Activated naive CD8-positive, alpha-beta T cell (primary cell): ENCODE measurements at regions not wholly inside any gene's neighbourhood (a gene's known extent, or its start where the extent isn't known, plus 50 kb on each side); places are given as distances from the start of the nearest gene placed in this dataset.
"Not testable (repeated sequence)": the region's sequence is repeated elsewhere in the genome, so short reads cannot be mapped to it uniquely, and the experiment has no call there.

Experiments
- H3K27ac Mint-ChIP-seq: one replicate; pipeline ENCODE4 v1.8.0; 2021; ENCODE audit warnings: mixed read lengths
- H3K27me3 Mint-ChIP-seq: one replicate; pipeline ENCODE4 v1.8.0; 2021; ENCODE audit warnings: mixed read lengths
- H3K36me3 Mint-ChIP-seq: one replicate; pipeline ENCODE4 v1.8.0; 2021; ENCODE audit warnings: mixed read lengths
- H3K4me1 Mint-ChIP-seq: one replicate; pipeline ENCODE4 v1.8.0; 2021; ENCODE audit warnings: low read depth, mixed read lengths
- H3K4me3 Mint-ChIP-seq: one replicate; pipeline ENCODE4 v1.8.0; 2021; ENCODE audit warnings: mild to moderate bottlenecking, mixed read lengths
- H3K9me3 Mint-ChIP-seq: one replicate; pipeline ENCODE4 v1.8.0; 2021; ENCODE audit warnings: low read depth, mixed read lengths

GRCh38 chr19:21668072-21668773, 99.2 kb downstream of the ZNF100 start:
- not testable (repeated sequence) for H3K4me1 Mint-ChIP-seq

GRCh38 chr19:21655540-21656126, 111.7 kb downstream of the ZNF100 start:
- Mint-ChIP-seq H3K4me3 (no peak overlapping the region), H3K9me3 (peaks cover 15% of the 10 kb centered on the region), H3K36me3 (peaks cover 26% of the 10 kb centered on the region), H3K27ac (no peak overlapping the region), H3K27me3 (no peaks in the 10 kb centered on the region), H3K4me1 (no peaks in the 10 kb centered on the region)

More at GRCh38 chr19:21668072-21668773, 99.2 kb downstream of the ZNF100 start:
- not testable (repeated sequence) for H3K27ac Mint-ChIP-seq, H3K4me3 Mint-ChIP-seq, H3K36me3 Mint-ChIP-seq, H3K27me3 Mint-ChIP-seq, H3K9me3 Mint-ChIP-seq

DNA sequence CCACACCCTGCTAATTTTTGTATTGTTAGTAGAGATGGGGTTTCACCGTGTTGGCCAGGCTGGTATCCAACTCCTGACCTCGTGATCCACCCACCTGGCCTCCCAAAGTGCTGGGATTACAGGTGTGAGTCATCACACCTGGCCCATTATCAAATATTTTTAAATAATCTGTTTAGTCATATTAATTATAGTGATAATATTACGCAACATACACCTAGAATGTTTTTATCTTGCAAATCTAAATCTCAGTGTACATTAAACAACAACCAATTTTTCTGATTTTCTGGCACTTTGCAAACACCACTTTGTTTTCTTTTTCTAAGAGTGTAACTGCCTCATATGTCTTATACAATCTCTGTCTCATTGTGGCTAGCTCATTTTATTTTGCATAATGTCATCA, 115.9 kb downstream of the ZNF100 start:
- H3K4me1 Mint-ChIP-seq, H3K27me3 Mint-ChIP-seq, H3K27ac Mint-ChIP-seq, H3K4me3 Mint-ChIP-seq: not testable (repeated sequence)
- H3K36me3 Mint-ChIP-seq = peaks cover 31% of the 10 kb centered on the region
- H3K9me3 Mint-ChIP-seq = peaks cover 22% of the 10 kb centered on the region

GRCh38 chr19:21638776-21639175, 128.6 kb downstream of the ZNF100 start:
- H3K4me1 Mint-ChIP-seq = no peaks in the 10 kb centered on the region
- no peak overlapping the region for H3K4me3 Mint-ChIP-seq
- no peak overlapping the region for H3K27ac Mint-ChIP-seq
- peaks cover 4% of the 10 kb centered on the region for H3K36me3 Mint-ChIP-seq
- H3K9me3 Mint-ChIP-seq = no peaks in the 10 kb centered on the region
- no peaks in the 10 kb centered on the region for H3K27me3 Mint-ChIP-seq

DNA sequence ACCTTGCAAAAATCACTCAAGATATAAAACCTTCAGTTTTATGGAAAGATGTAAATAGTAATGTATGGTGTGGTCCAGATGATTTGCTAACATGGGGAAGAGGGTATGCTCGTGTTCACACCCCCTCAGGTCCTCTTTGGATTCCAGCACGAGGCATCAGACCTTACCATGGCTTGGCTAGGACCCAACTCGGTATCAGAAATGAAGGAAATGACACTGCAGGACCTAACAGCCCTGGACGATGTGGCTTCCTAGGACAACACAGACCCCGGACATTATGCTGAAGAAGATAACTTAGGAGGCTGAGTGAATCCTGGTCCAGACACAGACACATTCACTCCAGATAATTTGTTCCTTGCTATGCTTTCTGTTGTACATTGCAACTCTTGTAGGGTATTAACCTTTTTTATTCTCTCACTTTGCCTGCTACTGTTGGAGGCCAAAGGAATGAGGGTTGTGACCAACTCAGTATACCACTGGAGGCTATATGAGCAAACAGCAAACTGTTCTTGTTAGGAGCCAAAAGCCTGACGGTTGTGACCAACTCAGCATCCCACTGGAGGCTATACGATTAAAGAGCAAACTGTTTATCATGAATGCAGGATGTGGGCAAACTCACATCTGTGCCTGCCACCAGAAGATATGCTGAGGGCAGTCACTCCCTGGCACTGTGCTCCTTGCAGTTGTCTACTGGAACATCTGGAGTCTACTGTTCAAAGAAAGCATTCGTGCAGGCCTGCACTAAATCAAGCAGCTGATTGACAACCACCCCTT, 121.7 kb downstream of the ZNF429 start:
- no peaks in the 10 kb centered on the region for H3K9me3 Mint-ChIP-seq

DNA sequence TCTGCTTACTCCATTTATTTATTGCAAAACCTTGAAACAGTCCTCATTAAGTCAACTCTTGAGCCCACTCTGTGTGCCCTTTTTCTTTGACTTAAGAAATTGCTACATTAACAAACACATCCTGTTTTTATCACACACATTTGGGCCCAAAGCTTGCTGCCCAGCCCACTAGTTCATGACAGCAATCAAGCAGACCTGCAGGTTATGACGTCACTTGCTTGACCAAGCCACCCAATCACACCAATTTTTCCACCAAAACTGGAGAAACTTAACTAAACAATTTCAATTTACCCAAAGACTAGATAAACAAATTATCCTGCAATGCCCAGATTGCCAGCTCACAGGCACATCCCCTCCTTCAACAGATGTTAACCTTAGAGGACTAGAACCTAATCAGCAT, 120.7 kb downstream of the ZNF429 start:
- no peaks in the 10 kb centered on the region for H3K27me3 Mint-ChIP-seq
- no peaks in the 10 kb centered on the region for H3K9me3 Mint-ChIP-seq
- H3K4me1 Mint-ChIP-seq = peaks cover 12% of the 10 kb centered on the region
- H3K4me3 Mint-ChIP-seq = no peak overlapping the region
- no peak overlapping the region for H3K27ac Mint-ChIP-seq
- H3K36me3 Mint-ChIP-seq = peaks cover 4% of the 10 kb centered on the region

More for the DNA sequence above, 121.7 kb downstream of the ZNF429 start:
- no peaks in the 10 kb centered on the region for H3K27me3 Mint-ChIP-seq
- H3K36me3 Mint-ChIP-seq = peaks cover 4% of the 10 kb centered on the region
- H3K4me3 Mint-ChIP-seq = no peak overlapping the region
- H3K27ac Mint-ChIP-seq = no peak overlapping the region
- peaks cover 12% of the 10 kb centered on the region for H3K4me1 Mint-ChIP-seq

DNA sequence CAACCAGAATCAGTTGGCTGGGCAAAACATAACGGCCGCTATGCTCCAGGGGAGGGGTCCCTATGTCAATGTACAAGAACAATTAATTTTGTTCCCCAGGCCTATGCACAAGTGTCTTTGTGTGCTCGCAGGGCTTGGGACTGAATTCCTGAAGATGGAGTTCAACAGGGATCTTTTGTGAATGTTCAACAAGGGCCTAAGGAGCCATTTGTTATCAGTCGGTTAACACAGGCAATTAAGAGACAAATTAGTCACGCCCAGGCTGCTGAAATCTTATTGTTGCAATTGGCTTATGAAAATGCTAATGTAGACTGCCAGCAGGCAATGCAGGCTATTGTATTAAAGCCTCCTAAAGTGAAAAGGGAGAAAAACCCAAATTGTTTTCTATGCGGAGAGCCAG, 117.5 kb downstream of the ZNF429 start:
- Mint-ChIP-seq H3K4me3 (no peak overlapping the region), H3K9me3 (no peaks in the 10 kb centered on the region), H3K27ac (no peak overlapping the region), H3K36me3 (no peaks in the 10 kb centered on the region), H3K27me3 (no peaks in the 10 kb centered on the region), H3K4me1 (peaks cover 12% of the 10 kb centered on the region)

DNA sequence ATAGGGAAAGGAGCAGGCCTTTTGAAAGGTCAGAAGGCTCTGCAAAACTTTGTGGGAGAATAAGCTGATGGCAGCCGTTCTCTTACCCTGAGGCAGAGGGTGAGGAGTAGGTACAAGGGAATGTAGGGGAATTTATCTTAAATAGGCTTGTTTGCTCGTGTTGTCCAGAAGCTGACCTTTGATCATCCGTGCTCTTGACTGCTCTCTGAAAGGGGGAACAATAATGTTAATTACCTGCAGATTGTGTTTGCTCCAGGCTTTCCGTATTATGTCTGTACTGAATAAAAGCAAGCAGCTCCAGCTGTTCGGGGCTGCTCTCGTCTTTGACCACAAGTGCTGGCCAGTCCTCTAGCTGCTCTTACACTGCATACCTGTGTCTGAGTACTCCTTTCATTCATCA, 116.3 kb downstream of the ZNF429 start:
- Mint-ChIP-seq H3K4me3 (no peak overlapping the region), H3K27ac (no peak overlapping the region), H3K27me3 (no peaks in the 10 kb centered on the region), H3K36me3 (no peaks in the 10 kb centered on the region), H3K9me3 (no peaks in the 10 kb centered on the region), H3K4me1 (no peaks in the 10 kb centered on the region)

- H3K27ac Mint-ChIP-seq = no peak overlapping the region
- H3K27me3 Mint-ChIP-seq = no peaks in the 10 kb centered on the region
- no peaks in the 10 kb centered on the region for H3K9me3 Mint-ChIP-seq
- no peaks in the 10 kb centered on the region for H3K4me1 Mint-ChIP-seq
- no peaks in the 10 kb centered on the region for H3K36me3 Mint-ChIP-seq
- H3K4me3 Mint-ChIP-seq = no peak overlapping the region
Observed at GRCh38 chr19:21617740-21618339, 112.4 kb downstream of the ZNF429 start.

- not testable (repeated sequence) for H3K36me3 Mint-ChIP-seq, H3K27me3 Mint-ChIP-seq, H3K4me3 Mint-ChIP-seq, H3K27ac Mint-ChIP-seq, H3K4me1 Mint-ChIP-seq, H3K9me3 Mint-ChIP-seq
Observed at GRCh38 chr19:21614776-21615175, 109.4 kb downstream of the ZNF429 start.

DNA sequence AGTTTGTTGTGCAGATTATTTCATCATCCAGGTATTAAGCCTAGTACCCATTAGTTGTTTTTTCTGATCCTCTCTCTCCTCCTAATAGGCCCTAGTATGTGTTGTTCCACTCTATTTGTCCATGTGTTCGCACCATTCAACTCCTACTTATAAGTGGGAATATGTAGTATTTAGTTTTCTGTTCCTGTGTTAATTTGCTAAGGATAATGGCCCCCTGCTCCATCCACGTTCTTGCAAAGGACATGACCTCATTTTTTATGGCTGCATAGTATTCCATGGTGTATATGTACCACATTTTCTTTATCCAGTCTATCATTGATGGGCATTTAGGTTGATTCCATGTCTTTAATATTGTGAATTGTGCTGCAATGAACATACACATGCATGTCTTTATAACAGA, 107.8 kb downstream of the ZNF429 start:
- not testable (repeated sequence) for H3K4me3 Mint-ChIP-seq, H3K9me3 Mint-ChIP-seq, H3K36me3 Mint-ChIP-seq, H3K4me1 Mint-ChIP-seq, H3K27me3 Mint-ChIP-seq, H3K27ac Mint-ChIP-seq

DNA sequence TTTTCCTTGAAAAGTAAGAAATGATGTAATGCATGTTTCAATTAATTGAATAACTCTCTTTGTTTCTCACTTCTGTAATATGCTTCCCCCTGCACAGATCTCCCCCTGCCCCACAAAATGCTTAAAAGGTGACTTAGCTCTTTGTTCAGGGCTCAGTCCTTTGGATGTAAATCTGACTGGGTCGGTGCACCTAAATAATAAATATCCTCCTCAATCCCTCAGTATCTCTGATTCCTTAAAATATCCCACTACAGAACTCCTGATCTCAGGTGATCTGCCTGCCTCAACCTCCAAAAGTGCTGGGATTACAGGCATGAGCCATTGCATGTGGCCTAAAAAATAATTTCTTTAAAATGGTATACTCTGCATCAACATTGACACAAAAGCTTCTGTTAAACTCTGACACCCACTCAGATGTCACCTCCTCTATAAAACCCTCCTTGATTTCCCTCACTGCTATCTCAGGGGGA, 107.0 kb downstream of the ZNF429 start:
- no peaks in the 10 kb centered on the region for H3K9me3 Mint-ChIP-seq
- no peaks in the 10 kb centered on the region for H3K4me1 Mint-ChIP-seq
- no peaks in the 10 kb centered on the region for H3K27me3 Mint-ChIP-seq
- no peak overlapping the region for H3K4me3 Mint-ChIP-seq
- no peaks in the 10 kb centered on the region for H3K36me3 Mint-ChIP-seq
- H3K27ac Mint-ChIP-seq = no peak overlapping the region

DNA sequence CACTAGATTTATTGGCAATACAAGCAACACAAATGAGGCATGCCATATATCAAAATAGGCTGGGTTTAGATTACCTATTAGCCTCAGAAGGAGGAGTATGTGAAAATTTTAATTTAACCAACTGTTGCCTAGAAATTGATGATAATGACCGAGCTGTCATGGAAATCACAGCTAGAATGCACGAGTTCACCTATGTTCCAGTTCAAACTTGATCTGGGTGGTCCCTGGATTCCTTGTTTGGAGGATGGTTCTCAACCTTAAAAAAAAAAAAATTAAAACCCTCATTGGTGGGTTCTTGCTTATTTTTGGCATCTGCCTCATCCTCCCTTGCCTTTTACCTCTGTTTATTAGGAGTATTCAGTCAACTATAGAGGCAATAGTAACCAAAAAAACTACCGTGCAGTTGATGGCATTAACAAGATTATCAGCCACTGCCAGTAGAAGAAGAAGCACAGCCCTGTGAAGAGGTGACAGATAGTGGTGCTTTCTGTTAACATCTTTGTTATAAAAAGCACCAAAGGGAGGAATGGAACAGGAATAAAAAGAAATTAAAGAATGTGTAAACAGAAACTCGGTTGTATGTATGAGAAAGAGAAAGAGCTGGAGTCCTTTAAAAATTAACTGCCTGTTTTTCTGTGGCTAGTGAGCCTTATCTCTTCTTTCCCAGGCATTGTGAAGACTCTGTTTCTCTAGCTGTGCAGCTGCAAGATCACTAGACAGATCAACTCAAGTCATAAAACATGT, 106.4 kb downstream of the ZNF429 start:
- Mint-ChIP-seq H3K27me3 (no peaks in the 10 kb centered on the region), H3K36me3 (no peaks in the 10 kb centered on the region), H3K4me1 (no peaks in the 10 kb centered on the region), H3K27ac (no peak overlapping the region), H3K9me3 (no peaks in the 10 kb centered on the region), H3K4me3 (no peak overlapping the region)

DNA sequence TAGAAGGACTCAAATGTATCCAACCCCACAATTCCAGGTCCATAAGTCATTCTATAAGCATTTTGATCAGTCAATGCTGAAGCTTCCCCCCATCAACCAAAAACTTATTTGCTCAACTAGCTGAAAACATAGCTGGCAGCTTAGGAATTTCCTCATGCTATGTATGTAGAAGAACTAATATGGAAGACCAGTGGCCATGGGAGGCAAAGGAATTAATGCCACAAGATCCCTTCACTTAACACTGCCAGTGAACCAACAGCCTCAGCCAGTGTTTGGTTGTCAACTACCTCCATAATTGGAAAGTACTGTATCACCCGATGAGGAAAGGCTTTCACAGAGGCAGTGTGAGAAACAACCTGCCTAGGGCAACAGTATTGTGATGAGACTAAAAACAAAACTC, 105.4 kb downstream of the ZNF429 start:
- Mint-ChIP-seq H3K4me3 (no peak overlapping the region), H3K27ac (no peak overlapping the region), H3K36me3 (no peaks in the 10 kb centered on the region), H3K27me3 (no peaks in the 10 kb centered on the region), H3K4me1 (peaks cover under 1% of the 10 kb centered on the region), H3K9me3 (no peaks in the 10 kb centered on the region)
